NT2/D1 (cell line): ENCODE measurements at regions not wholly inside any gene's neighbourhood (a gene's known extent, or its start where the extent isn't known, plus 50 kb on each side); places are given as distances from the start of the nearest gene placed in this dataset.

Source experiments
- DNase-seq: peaks from one replicate; pipeline ENCODE4 v3.0.0-alpha.2; 2011; ENCODE audit warnings: low read depth, low spot score
- H3K27me3 ChIP-seq: 2 replicates; pipeline ENCODE4 v1.6.0; 2011; ENCODE audit warnings: mild to moderate bottlenecking; ENCODE audit not compliant: insufficient read length, insufficient read depth
- H3K36me3 ChIP-seq: 2 replicates; pipeline ENCODE4 v1.6.1; 2011; ENCODE audit warnings: mild to moderate bottlenecking, low read length, mixed read lengths; ENCODE audit not compliant: insufficient read depth, insufficient read length
- H3K4me1 ChIP-seq: 2 replicates; pipeline ENCODE4 v1.5.1; 2011; ENCODE audit not compliant: insufficient read depth, insufficient read length
- H3K4me3 ChIP-seq: 2 replicates; pipeline ENCODE4 v1.5.1; 2011; ENCODE audit warnings: low read depth; ENCODE audit not compliant: insufficient read length
- H3K9ac ChIP-seq: 2 replicates; pipeline ENCODE4 v1.6.0; 2011; ENCODE audit warnings: low read depth; ENCODE audit not compliant: insufficient read length
- H3K9me3 ChIP-seq: 2 replicates; pipeline ENCODE4 v1.5.1; 2011; ENCODE audit warnings: mild to moderate bottlenecking, low read length; ENCODE audit not compliant: insufficient read depth
- SUZ12 ChIP-seq: IDR thresholded peaks from 2 replicates; pipeline ENCODE4 v1.6.1; 2011; ENCODE audit not compliant: insufficient read length, insufficient read depth; ENCODE audit errors: extremely low read depth
- YY1 ChIP-seq: IDR thresholded peaks from 2 replicates; pipeline ENCODE4 v1.6.1; 2011; ENCODE audit not compliant: insufficient read length, insufficient read depth
- ZNF274 ChIP-seq: IDR thresholded peaks from 2 replicates; pipeline ENCODE4 v1.6.1; 2011; ENCODE audit warnings: mild to moderate bottlenecking, low read depth, low read length

DNA sequence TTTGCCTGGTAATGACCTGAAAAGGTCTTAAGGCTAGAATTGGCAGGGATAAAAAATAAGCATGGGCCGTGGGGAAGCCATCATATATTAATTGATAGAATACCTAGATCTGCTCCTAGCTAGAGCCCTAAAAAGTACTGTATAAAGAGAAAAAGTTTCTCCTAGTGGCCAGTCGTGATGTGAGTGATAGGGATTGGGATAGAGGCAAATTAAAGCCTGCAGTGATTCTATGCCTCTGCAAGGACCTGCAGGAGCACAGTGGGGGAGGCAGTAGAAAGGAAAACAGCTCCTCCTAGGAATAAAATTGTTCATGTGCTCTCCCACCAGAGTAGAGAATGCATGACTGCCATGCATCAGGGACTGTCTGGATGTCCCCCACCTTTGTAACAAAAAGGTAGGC, 56.2 kb upstream of the FTMT start:
- H3K9me3 ChIP-seq, result no peaks in the 10 kb centered on the region
- no peak for DNase-seq
- no peak overlapping the region for H3K9ac ChIP-seq
- H3K36me3 ChIP-seq, result no peaks in the 10 kb centered on the region
- H3K4me1 ChIP-seq, result no peaks in the 10 kb centered on the region
- TF ChIP-seq YY1 (no peak), SUZ12 (no peak), ZNF274 (no peak)
- H3K27me3 ChIP-seq, result no peaks in the 10 kb centered on the region
- H3K4me3 ChIP-seq, result no peak overlapping the region

GRCh38 chr5:121797681-121798518, 53.8 kb upstream of the FTMT start:
- H3K4me1 ChIP-seq, result no peaks in the 10 kb centered on the region
- DNase-seq, result no peak
- no peaks in the 10 kb centered on the region for H3K27me3 ChIP-seq
- H3K4me3 ChIP-seq, result no peak overlapping the region
- H3K9me3 ChIP-seq, result no peaks in the 10 kb centered on the region
- H3K9ac ChIP-seq, result no peak overlapping the region
- H3K36me3 ChIP-seq, result no peaks in the 10 kb centered on the region
- TF ChIP-seq YY1 (no peak), SUZ12 (no peak), ZNF274 (no peak)
